PC-3 (cell line): ENCODE measurements at regions not wholly inside any gene's neighbourhood (a gene's known extent, or its start where the extent isn't known, plus 50 kb on each side); places are given as distances from the start of the nearest gene placed in this dataset.

Experiments used
- ATAC-seq: fragments of 200-7000 bp; cut with Tn5 transposase; 2 replicates; pipeline ENCODE4 v1.9.1; 2020; ENCODE audit warnings: mild to moderate bottlenecking, moderate library complexity
- BruUV-seq: library from RNA; stranded (reverse); fragments of 400-500 nt; replicated peaks from 2 replicates; lab custom pipeline; 2021; lab: Mats Ljungman, UMichigan
- CTCF ChIA-PET: fragments of 300-600 bp; sonication (Branson Sonifier 250); formaldehyde crosslinking; loops from one replicate; lab custom pipeline; 2022; ENCODE audit warnings: antibody characterized with exemption; lab: Charles Lee
- POLR2A ChIA-PET: fragments of 300-600 bp; sonication (Branson Sonifier 250); formaldehyde crosslinking; loops from one replicate; lab custom pipeline; 2022; ENCODE audit warnings: antibody characterized with exemption; ENCODE audit not compliant: unreplicated experiment; lab: Charles Lee
- DNase-seq: peaks from one replicate; pipeline ENCODE4 v3.0.0-alpha.2; 2015
- H2AFZ ChIP-seq: fragments of 300-600 bp; sonication (generic); 2 replicates; pipeline ENCODE4 v1.6.0; 2016; ENCODE audit warnings: antibody characterized with exemption, low read length
- H3F3A ChIP-seq: fragments of 300-600 bp; sonication (generic); one replicate; pipeline ENCODE4 v1.6.0; 2017; ENCODE audit warnings: antibody characterized with exemption, low read length, control low read depth, mild to moderate bottlenecking; ENCODE audit not compliant: unreplicated experiment
- H3K27ac ChIP-seq: fragments of 300-600 bp; sonication (generic); 2 replicates; pipeline ENCODE4 v1.5.1; 2016; ENCODE audit warnings: mild to moderate bottlenecking, low read length
- H3K27me3 ChIP-seq: fragments of 300-600 bp; sonication (generic); 2 replicates; pipeline ENCODE4 v1.6.1; 2016; ENCODE audit warnings: low read length, mixed read lengths
- H3K36me3 ChIP-seq: fragments of 300-600 bp; sonication (generic); 2 replicates; pipeline ENCODE4 v1.6.1; 2016; ENCODE audit warnings: low read depth, mixed run types, low read length, mixed read lengths
- H3K4me1 ChIP-seq: fragments of 300-600 bp; sonication (generic); 2 replicates; pipeline ENCODE4 v1.5.1; 2016; ENCODE audit warnings: low read length; ENCODE audit not compliant: insufficient read depth
- H3K4me2 ChIP-seq: fragments of 300-600 bp; sonication (generic); 2 replicates; pipeline ENCODE4 v1.6.0; 2016; ENCODE audit warnings: low read length
- H3K4me3 ChIP-seq: fragments of 300-600 bp; sonication (generic); 2 replicates; pipeline ENCODE4 v1.5.1; 2016; ENCODE audit warnings: mild to moderate bottlenecking, low read length, mixed read lengths
- H3K79me2 ChIP-seq: fragments of 300-600 bp; sonication (generic); 2 replicates; pipeline ENCODE4 v1.6.1; 2017; ENCODE audit warnings: low read length, mixed read lengths
- H3K9ac ChIP-seq: fragments of 300-600 bp; sonication (generic); 2 replicates; pipeline ENCODE4 v1.6.0; 2016; ENCODE audit warnings: mild to moderate bottlenecking, low read length
- H3K9me2 ChIP-seq: fragments of 300-600 bp; sonication (generic); replicated peaks from 2 replicates; pipeline ENCODE4 v1.6.1; 2016; ENCODE audit warnings: mixed run types, low read length, mixed read lengths
- H3K9me3 ChIP-seq: fragments of 300-600 bp; sonication (generic); 2 replicates; pipeline ENCODE4 v1.6.1; 2016; ENCODE audit warnings: low read length, mixed read lengths
- H4K20me1 ChIP-seq: fragments of 300-600 bp; sonication (generic); 2 replicates; pipeline ENCODE4 v1.6.1; 2016; ENCODE audit warnings: low read length, mixed read lengths
- EZH2 ChIP-seq: fragments of 300-600 bp; sonication (generic); IDR thresholded peaks from one replicate; pipeline ENCODE4 v1.6.1; 2017; ENCODE audit warnings: antibody characterized with exemption, mild to moderate bottlenecking, low read length; ENCODE audit not compliant: unreplicated experiment
- EZH2phosphoT487 ChIP-seq: fragments of 300-600 bp; sonication (generic); IDR thresholded peaks from 2 replicates; pipeline ENCODE4 v1.6.1; 2018; ENCODE audit warnings: mild to moderate bottlenecking, antibody characterized with exemption, low read length, borderline replicate concordance
- intact Hi-C: fragments of 100-400 bp; cut with micrococcal nuclease; formaldehyde crosslinking; loops from 2 replicates; pipeline ENCODE4 v1.9.0; 2023
- TF ChIP-seq, protein P1 (sequence below): fragments of 300-600 bp; sonication (generic); conservative IDR thresholded peaks from 2 replicates; pipeline ENCODE4 v1.5.1; 2017; ENCODE audit warnings: antibody characterized with exemption, low read depth, mild to moderate bottlenecking, low read length

DNA sequence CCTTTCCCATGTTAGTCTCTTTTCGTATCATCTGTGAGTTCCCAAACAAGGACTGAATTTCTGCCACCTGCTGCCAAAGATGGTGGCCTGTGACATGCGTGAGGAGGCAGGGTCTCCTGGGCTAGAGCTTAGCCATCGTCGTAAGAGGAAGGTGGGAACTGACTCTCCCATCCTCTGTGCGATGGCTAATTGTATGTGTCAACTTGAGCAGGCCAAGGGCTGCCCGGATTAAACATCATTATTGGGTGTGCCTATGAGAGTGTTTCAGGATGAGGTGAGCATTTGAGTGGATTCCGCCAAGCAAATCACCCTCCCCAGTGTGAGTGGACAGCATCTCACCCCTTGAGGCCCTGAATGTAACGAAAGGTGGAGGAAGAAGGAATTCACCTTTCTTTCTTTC is 220.7 kb upstream of the DIO3 start:
- H3K4me3 ChIP-seq: no peak overlapping the region
- H3K9me2 ChIP-seq: no peaks in the 10 kb centered on the region
- H3K9ac ChIP-seq: no peak overlapping the region
- no peaks in the 10 kb centered on the region for H3K36me3 ChIP-seq
- no peak for ATAC-seq
- intact Hi-C loops: no loop called here
- 0 out of 2 replicates have a peak, but pooled peaks cover 4% of the 10 kb centered on the region for H3K27me3 ChIP-seq
- no peak overlapping the region for H3K27ac ChIP-seq
- H2AFZ ChIP-seq: no peak overlapping the region
- no peaks in the 10 kb centered on the region for H3K9me3 ChIP-seq
- no TSS peak for BruUV-seq
- H4K20me1 ChIP-seq: no peaks in the 10 kb centered on the region
- ChIA-PET POLR2A (no interaction called here), CTCF (no interaction called here)
- no peaks in the 10 kb centered on the region for H3K79me2 ChIP-seq
- no peak for TF ChIP-seq EZH2phosphoT487
- TF ChIP-seq, protein P1, sequence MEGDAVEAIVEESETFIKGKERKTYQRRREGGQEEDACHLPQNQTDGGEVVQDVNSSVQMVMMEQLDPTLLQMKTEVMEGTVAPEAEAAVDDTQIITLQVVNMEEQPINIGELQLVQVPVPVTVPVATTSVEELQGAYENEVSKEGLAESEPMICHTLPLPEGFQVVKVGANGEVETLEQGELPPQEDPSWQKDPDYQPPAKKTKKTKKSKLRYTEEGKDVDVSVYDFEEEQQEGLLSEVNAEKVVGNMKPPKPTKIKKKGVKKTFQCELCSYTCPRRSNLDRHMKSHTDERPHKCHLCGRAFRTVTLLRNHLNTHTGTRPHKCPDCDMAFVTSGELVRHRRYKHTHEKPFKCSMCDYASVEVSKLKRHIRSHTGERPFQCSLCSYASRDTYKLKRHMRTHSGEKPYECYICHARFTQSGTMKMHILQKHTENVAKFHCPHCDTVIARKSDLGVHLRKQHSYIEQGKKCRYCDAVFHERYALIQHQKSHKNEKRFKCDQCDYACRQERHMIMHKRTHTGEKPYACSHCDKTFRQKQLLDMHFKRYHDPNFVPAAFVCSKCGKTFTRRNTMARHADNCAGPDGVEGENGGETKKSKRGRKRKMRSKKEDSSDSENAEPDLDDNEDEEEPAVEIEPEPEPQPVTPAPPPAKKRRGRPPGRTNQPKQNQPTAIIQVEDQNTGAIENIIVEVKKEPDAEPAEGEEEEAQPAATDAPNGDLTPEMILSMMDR: no peak
- TF ChIP-seq EZH2: no peak
- H3K4me2 ChIP-seq: no peak overlapping the region
- DNase-seq: no peak
- H3F3A ChIP-seq: no peaks in the 10 kb centered on the region
- H3K4me1 ChIP-seq: no peaks in the 10 kb centered on the region

DNA sequence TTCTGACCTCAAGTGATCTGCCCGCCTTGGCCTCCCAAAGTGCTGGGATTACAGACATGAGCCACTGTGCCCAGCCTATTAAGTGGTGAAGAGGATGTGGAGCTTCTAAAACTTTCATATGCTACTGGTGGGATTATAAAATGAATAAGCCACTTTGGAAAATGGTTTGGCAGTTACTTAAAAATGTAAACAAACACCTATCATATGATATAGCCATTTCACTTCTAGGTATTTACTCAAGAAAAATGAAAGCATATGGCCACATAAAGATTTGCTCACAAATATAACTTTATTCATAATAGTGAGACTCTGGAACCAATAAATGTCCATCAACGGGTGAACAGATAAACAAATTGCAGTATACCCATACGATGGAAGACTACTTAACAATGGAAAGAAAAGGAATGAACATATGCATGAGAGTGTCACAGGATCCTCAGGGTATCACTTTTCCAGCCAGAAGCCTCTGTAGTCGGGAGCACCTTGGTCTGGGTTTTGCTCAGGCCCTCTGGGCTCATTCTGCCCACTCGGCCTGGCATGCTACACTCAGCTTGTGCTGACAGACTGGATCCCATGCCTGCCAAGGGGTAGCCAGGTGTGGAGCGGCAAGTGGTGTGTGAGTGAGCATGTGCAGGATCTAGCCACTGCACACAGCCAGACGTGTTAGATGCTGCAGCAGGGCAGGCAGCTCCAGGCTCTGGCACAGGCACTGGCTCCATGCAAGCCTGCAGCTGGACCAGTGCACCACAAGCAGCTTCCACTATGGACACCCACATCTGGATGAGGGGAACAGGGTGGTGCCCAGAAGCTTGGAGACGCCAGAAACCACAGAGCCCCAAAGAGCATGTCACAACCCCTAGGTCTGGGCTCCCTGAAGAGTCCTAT is 213.2 kb upstream of the DIO3 start:
- no peaks in the 10 kb centered on the region for H3K79me2 ChIP-seq
- 0 out of 2 replicates have a peak, but pooled peaks cover 7% of the 10 kb centered on the region for H3K9me3 ChIP-seq
- ATAC-seq (no peak), DNase-seq (no peak)
- no peak overlapping the region for H2AFZ ChIP-seq
- no peaks in the 10 kb centered on the region for H3K36me3 ChIP-seq
- H3K4me2 ChIP-seq: no peak overlapping the region
- H4K20me1 ChIP-seq: no peaks in the 10 kb centered on the region
- no peak overlapping the region for H3K27ac ChIP-seq
- H3F3A ChIP-seq: no peaks in the 10 kb centered on the region
- H3K4me1 ChIP-seq: no peaks in the 10 kb centered on the region
- intact Hi-C loops: no loop called here
- BruUV-seq: no TSS peak
- ChIA-PET CTCF (no interaction called here), POLR2A (no interaction called here)
- H3K4me3 ChIP-seq: no peak overlapping the region
- no peaks in the 10 kb centered on the region for H3K27me3 ChIP-seq
- H3K9me2 ChIP-seq: no peaks in the 10 kb centered on the region
- no peak overlapping the region for H3K9ac ChIP-seq
- TF ChIP-seq EZH2phosphoT487: no peak
- TF ChIP-seq, protein P1: no peak
- no peak for TF ChIP-seq EZH2

DNA sequence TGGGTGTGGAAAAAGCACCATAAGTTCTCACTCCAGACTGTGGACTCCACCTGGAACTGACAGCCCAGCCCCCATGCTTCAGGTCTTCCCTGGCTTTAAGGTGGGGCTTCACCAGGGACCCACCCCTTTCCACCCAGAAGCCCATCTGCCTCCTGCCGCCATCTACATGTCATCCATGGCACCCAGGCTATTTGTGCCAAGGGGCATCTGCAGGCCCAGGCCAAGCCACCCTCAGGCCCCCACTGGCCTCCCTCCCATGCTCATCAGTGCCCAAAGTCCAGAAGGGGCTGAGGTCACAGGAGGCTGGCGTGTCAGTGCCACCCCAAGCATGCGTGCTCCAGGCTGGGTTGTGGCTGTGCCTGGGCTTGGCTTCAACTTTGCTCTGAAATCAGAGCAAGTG is 212.2 kb upstream of the DIO3 start:
- Histone ChIP-seq H3K4me1 (no peaks in the 10 kb centered on the region), H3K36me3 (no peaks in the 10 kb centered on the region), H3K9me2 (no peaks in the 10 kb centered on the region), H3F3A (no peaks in the 10 kb centered on the region), H2AFZ (no peak overlapping the region), H3K9me3 (0 out of 2 replicates have a peak, but pooled peaks cover 7% of the 10 kb centered on the region), H3K27ac (no peak overlapping the region), H3K4me3 (no peak overlapping the region), H3K9ac (no peak overlapping the region), H3K79me2 (no peaks in the 10 kb centered on the region), H3K4me2 (no peak overlapping the region), H4K20me1 (no peaks in the 10 kb centered on the region), H3K27me3 (no peaks in the 10 kb centered on the region)
- DNase-seq: no peak
- ChIA-PET POLR2A (no interaction called here), CTCF (no interaction called here)
- BruUV-seq: no TSS peak
- no peak for ATAC-seq
- intact Hi-C loops: no loop called here
- TF ChIP-seq EZH2phosphoT487 (no peak), EZH2 (no peak)
- TF ChIP-seq, protein P1: no peak
